ENCODE measurements at regions not wholly inside any gene's neighbourhood (a gene's known extent, or its start where the extent isn't known, plus 50 kb on each side); places are given as distances from the start of the nearest gene placed in this dataset.
"Not testable (repeated sequence)": the region's sequence is repeated elsewhere in the genome, so short reads cannot be mapped to it uniquely, and the experiment has no call there.

- TF ChIP-seq CTCF (conservative IDR thresholded peaks at IDR 0.05): no peak
- peaks cover 9% of the 10 kb centered on the region for H3K4me1 Mint-ChIP-seq (ENCODE audit: unreplicated experiment)
- H3K4me3 Mint-ChIP-seq: no peak overlapping the region
- no peaks in the 10 kb centered on the region for H3K36me3 Mint-ChIP-seq
- H3K27me3 Mint-ChIP-seq: peaks cover 24% of the 10 kb centered on the region
- H3K9me3 Mint-ChIP-seq: peaks cover 8% of the 10 kb centered on the region
- DNase-seq (ENCODE audit: extremely low spot score, unreplicated experiment): no peak
- no peak overlapping the region for H3K27ac Mint-ChIP-seq
Measured at GRCh38 chr15:69677403-69677802, 224.8 kb downstream of the RPLP1 start.

- Mint-ChIP-seq H3K4me3 (no peak overlapping the region), H3K4me1 (ENCODE audit: unreplicated experiment) (no peaks in the 10 kb centered on the region), H3K9me3 (peaks cover 15% of the 10 kb centered on the region), H3K27ac (no peak overlapping the region), H3K27me3 (peaks cover 20% of the 10 kb centered on the region), H3K36me3 (no peaks in the 10 kb centered on the region)
- no peak for TF ChIP-seq CTCF (conservative IDR thresholded peaks at IDR 0.05)
- DNase-seq (ENCODE audit: extremely low spot score, unreplicated experiment): no peak
Measured at GRCh38 chr15:69679623-69680228, 227.1 kb downstream of the RPLP1 start.

DNA sequence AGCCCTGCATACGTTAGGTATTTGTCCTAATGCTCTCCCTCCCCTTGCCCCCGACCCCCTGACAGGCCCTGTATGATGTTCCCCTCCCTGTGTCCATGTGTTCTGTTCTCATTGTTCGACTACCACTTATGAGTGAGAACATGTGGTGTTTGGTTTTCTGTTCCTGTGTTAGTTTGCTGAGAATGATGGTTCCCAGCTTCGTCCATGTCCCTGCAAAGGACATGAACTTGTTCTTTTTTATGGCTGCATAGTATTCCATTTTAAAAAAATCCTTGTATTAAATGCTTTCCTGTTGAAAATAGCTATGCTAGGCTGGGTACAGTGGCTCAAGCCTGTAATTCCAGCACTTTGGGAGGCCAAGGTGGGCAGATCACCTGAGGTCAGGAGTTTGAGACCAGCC, 232.2 kb downstream of the RPLP1 start:
- H3K36me3 Mint-ChIP-seq; H3K27ac Mint-ChIP-seq; DNase-seq (ENCODE audit: extremely low spot score, unreplicated experiment); H3K4me3 Mint-ChIP-seq; H3K4me1 Mint-ChIP-seq (ENCODE audit: unreplicated experiment): not testable (repeated sequence)
- peaks cover 15% of the 10 kb centered on the region for H3K27me3 Mint-ChIP-seq
- peaks cover 27% of the 10 kb centered on the region for H3K9me3 Mint-ChIP-seq

DNA sequence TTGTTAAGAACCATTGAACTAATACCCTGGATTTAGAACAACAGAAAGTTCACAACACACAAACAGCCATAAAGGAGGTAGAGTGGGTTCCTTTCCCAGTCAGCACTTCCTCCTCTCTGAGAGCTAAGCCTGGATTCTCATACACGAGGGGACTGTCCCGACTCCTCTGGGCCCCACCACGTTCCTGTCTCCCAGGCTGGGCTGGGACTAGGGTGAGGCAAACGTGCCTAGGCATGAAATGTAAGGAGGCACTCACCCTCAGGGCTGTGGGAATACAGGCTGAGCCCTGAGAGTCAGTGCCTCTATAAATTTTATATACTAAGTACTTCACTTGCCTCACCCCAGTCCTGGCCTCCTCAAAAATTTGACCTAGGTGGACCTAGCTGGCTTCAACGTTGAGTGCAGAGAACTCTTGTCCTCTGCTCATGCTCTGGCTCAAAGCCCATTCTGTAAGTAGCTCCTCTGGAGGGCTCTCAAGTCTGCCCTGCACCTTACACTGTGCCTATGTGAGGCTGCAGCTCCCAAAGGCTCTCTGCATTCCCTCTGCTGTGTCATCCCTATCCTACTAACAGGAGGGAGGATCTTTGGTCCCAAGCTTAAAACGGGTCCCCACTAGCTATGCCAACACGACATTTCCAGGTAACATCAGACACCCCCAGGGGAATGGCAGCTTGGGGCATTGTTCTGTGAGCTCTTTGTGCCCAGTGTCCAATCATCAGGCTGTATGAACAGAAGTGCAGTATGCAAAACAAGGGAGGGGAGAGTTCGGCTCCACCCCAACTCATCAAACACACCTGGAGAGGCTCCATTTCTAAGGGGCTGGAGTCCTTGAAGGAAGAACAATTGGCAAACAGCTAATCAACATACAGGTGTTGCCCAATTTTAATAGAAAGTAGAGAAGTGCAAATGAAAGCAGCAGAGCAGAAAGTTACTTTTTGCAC, 233.2 kb downstream of the RPLP1 start:
- no peak overlapping the region for H3K4me3 Mint-ChIP-seq
- H3K9me3 Mint-ChIP-seq: peaks cover 27% of the 10 kb centered on the region

GRCh38 chr15:69686626-69687025, 234.0 kb downstream of the RPLP1 start:
- Mint-ChIP-seq H3K9me3 (peaks cover 27% of the 10 kb centered on the region), H3K4me1 (ENCODE audit: unreplicated experiment) (no peaks in the 10 kb centered on the region), H3K27ac (no peak overlapping the region), H3K4me3 (no peak overlapping the region), H3K27me3 (peaks cover 18% of the 10 kb centered on the region), H3K36me3 (peaks cover 4% of the 10 kb centered on the region)
- TF ChIP-seq CTCF (conservative IDR thresholded peaks at IDR 0.05): no peak
- DNase-seq (ENCODE audit: extremely low spot score, unreplicated experiment): no peak

More for the DNA sequence above, 233.2 kb downstream of the RPLP1 start:
- no peak for TF ChIP-seq CTCF (conservative IDR thresholded peaks at IDR 0.05)
- H3K27me3 Mint-ChIP-seq: peaks cover 15% of the 10 kb centered on the region
- no peak overlapping the region for H3K27ac Mint-ChIP-seq
- peaks cover 4% of the 10 kb centered on the region for H3K36me3 Mint-ChIP-seq
- no peaks in the 10 kb centered on the region for H3K4me1 Mint-ChIP-seq (ENCODE audit: unreplicated experiment)
- DNase-seq (ENCODE audit: extremely low spot score, unreplicated experiment): no peak

GRCh38 chr15:69689133-69689532, 236.5 kb downstream of the RPLP1 start:
- DNase-seq (ENCODE audit: extremely low spot score, unreplicated experiment): no peak
- no peak overlapping the region for H3K4me3 Mint-ChIP-seq
- no peak overlapping the region for H3K27ac Mint-ChIP-seq
- H3K36me3 Mint-ChIP-seq: peaks cover 4% of the 10 kb centered on the region
- no peak for TF ChIP-seq CTCF (conservative IDR thresholded peaks at IDR 0.05)
- no peaks in the 10 kb centered on the region for H3K4me1 Mint-ChIP-seq (ENCODE audit: unreplicated experiment)
- peaks cover 11% of the 10 kb centered on the region for H3K9me3 Mint-ChIP-seq
- peaks cover 31% of the 10 kb centered on the region for H3K27me3 Mint-ChIP-seq

Data from type B pancreatic cell (in vitro differentiated cells).